Left ventricle myocardium inferior (tissue), 1 donor: ENCODE measurements at regions not wholly inside any gene's neighbourhood (a gene's known extent, or its start where the extent isn't known, plus 50 kb on each side); places are given as distances from the start of the nearest gene placed in this dataset.

ENCODE experiments used
- DNase-seq: peaks from one replicate; pipeline ENCODE4 v3.0.0-alpha.2; 2020
- H3K27ac ChIP-seq: fragments of 200-600 bp; replicated peaks from 2 replicates; pipeline ENCODE4 v1.8.0; 2021
- H3K27me3 ChIP-seq: fragments of 200-600 bp; 2 replicates; pipeline ENCODE4 v1.8.0; 2021; ENCODE audit warnings: low read depth
- H3K36me3 ChIP-seq: fragments of 200-600 bp; 2 replicates; pipeline ENCODE4 v1.8.0; 2021
- H3K4me1 ChIP-seq: fragments of 200-600 bp; 2 replicates; pipeline ENCODE4 v1.8.0; 2021
- H3K4me3 ChIP-seq: fragments of 200-600 bp; 2 replicates; pipeline ENCODE4 v1.8.0; 2021; ENCODE audit warnings: mild to moderate bottlenecking, moderate library complexity
- H3K9me3 ChIP-seq: fragments of 200-600 bp; replicated peaks from 2 replicates; pipeline ENCODE4 v1.8.0; 2021
- intact Hi-C: fragments of 100-400 bp; cut with micrococcal nuclease; formaldehyde crosslinking; loops from one replicate; pipeline ENCODE4 v1.11.0; 2022
- TF ChIP-seq, protein P1 (sequence below): fragments of 200-600 bp; IDR thresholded peaks from 2 replicates; pipeline ENCODE4 v1.8.0; 2021; ENCODE audit warnings: antibody characterized with exemption, mild to moderate bottlenecking, borderline replicate concordance
- donor health status: DM: no; HTN: yes; CAD: no; lungs with severe emphysema.

- TF ChIP-seq, protein P1, sequence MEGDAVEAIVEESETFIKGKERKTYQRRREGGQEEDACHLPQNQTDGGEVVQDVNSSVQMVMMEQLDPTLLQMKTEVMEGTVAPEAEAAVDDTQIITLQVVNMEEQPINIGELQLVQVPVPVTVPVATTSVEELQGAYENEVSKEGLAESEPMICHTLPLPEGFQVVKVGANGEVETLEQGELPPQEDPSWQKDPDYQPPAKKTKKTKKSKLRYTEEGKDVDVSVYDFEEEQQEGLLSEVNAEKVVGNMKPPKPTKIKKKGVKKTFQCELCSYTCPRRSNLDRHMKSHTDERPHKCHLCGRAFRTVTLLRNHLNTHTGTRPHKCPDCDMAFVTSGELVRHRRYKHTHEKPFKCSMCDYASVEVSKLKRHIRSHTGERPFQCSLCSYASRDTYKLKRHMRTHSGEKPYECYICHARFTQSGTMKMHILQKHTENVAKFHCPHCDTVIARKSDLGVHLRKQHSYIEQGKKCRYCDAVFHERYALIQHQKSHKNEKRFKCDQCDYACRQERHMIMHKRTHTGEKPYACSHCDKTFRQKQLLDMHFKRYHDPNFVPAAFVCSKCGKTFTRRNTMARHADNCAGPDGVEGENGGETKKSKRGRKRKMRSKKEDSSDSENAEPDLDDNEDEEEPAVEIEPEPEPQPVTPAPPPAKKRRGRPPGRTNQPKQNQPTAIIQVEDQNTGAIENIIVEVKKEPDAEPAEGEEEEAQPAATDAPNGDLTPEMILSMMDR = no peak
- no peak overlapping the region for H3K4me3 ChIP-seq
- H3K27ac ChIP-seq = no peak overlapping the region
- DNase-seq = no peak
- intact Hi-C loops = no loop called here
- H3K4me1 ChIP-seq = no peaks in the 10 kb centered on the region
- no peaks in the 10 kb centered on the region for H3K9me3 ChIP-seq
- no peaks in the 10 kb centered on the region for H3K27me3 ChIP-seq
- H3K36me3 ChIP-seq = no peaks in the 10 kb centered on the region
Observed at GRCh38 chr5:62790348-62790747, 211.7 kb downstream of the LRRC70 start.

- no peaks in the 10 kb centered on the region for H3K27me3 ChIP-seq
- intact Hi-C loops = no loop called here
- H3K4me3 ChIP-seq = no peak overlapping the region
- H3K4me1 ChIP-seq = no peaks in the 10 kb centered on the region
- H3K9me3 ChIP-seq = no peaks in the 10 kb centered on the region
- TF ChIP-seq, protein P1 = no peak
- no peak overlapping the region for H3K27ac ChIP-seq
- no peak for DNase-seq
- H3K36me3 ChIP-seq = no peaks in the 10 kb centered on the region
Observed at GRCh38 chr5:62786099-62786498, 207.5 kb downstream of the LRRC70 start.

DNA sequence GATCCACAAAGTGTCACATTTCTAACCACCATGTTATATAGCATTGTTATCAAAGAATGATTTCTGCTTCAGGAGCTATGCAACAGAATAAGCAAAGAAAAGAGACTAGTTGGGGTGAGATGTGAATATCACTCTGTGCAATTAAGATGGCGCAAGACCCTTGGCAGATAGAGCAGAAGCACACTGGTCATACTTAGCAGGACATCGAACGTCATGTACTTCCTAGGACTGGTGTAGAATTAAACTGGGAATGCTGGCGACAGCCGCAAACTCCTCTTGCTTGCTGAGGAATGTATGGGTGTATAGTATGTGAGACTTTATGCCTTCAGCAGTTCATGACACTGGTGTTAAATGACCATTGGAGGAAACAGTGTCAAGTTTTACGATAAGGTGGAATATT, 207.0 kb downstream of the LRRC70 start:
- TF ChIP-seq, protein P1 = no peak

GRCh38 chr5:62783374-62784057, 204.9 kb downstream of the LRRC70 start:
- peaks cover 3% of the 10 kb centered on the region for H3K4me1 ChIP-seq
- DNase-seq = no peak
- no peaks in the 10 kb centered on the region for H3K27me3 ChIP-seq
- H3K9me3 ChIP-seq = no peaks in the 10 kb centered on the region
- no peak overlapping the region for H3K27ac ChIP-seq
- H3K4me3 ChIP-seq = no peak overlapping the region
- TF ChIP-seq, protein P1 = no peak
- no peaks in the 10 kb centered on the region for H3K36me3 ChIP-seq
- intact Hi-C loops = no loop called here

More for the DNA sequence above, 207.0 kb downstream of the LRRC70 start:
- no peak overlapping the region for H3K4me3 ChIP-seq
- no peak for DNase-seq
- H3K36me3 ChIP-seq = no peaks in the 10 kb centered on the region
- H3K4me1 ChIP-seq = no peaks in the 10 kb centered on the region
- intact Hi-C loops = no loop called here
- H3K27me3 ChIP-seq = no peaks in the 10 kb centered on the region
- H3K9me3 ChIP-seq = no peaks in the 10 kb centered on the region
- H3K27ac ChIP-seq = no peak overlapping the region

DNA sequence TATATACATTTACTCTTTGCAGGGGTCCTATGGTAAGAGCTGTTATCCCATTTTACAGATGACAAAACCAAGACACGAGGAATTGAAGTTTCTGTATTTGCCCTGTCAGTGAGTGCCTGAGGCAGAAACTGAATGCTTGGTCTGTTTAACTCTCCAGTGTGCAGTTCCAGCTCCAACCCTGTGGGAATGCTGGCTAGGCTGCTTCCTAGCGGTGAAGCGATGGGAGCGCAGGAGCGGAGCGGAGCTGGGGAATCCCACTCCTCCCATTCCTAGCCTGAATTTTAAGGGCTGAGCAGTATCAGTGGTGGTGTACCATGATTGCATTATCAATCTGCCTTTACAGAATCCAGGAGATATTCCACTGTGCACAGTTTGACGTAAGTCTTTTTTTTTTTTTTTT, 202.3 kb downstream of the LRRC70 start:
- H3K27ac ChIP-seq = no peak overlapping the region
- peaks cover 4% of the 10 kb centered on the region for H3K4me1 ChIP-seq
- no peaks in the 10 kb centered on the region for H3K27me3 ChIP-seq
- intact Hi-C loops = no loop called here
- no peaks in the 10 kb centered on the region for H3K36me3 ChIP-seq
- H3K9me3 ChIP-seq = no peaks in the 10 kb centered on the region
- TF ChIP-seq, protein P1 = no peak
- no peak for DNase-seq
- H3K4me3 ChIP-seq = no peak overlapping the region
